H1 (cell line): ENCODE measurements at regions not wholly inside any gene's neighbourhood (a gene's known extent, or its start where the extent isn't known, plus 50 kb on each side); places are given as distances from the start of the nearest gene placed in this dataset.

Experiments used
- CTCF ChIA-PET: fragments of 300-600 bp; sonication (Branson Sonifier 250); formaldehyde crosslinking; loops from one replicate; lab custom pipeline; 2021; ENCODE audit not compliant: partially characterized antibody; lab: Charles Lee
- POLR2A ChIA-PET: fragments of 300-600 bp; sonication (Branson Sonifier 250); formaldehyde crosslinking; loops from one replicate; lab custom pipeline; 2021; ENCODE audit warnings: inconsistent platforms; ENCODE audit not compliant: partially characterized antibody; lab: Charles Lee
- DNase-seq, 2 experiments: peaks; one replicate each; pipeline versions ENCODE4 v3.0.0 to v3.0.0-alpha.2; 2010 to 2022; ENCODE audit warnings: low spot score in 2 of 2, low read depth in 1 of 2, mixed read lengths in 1 of 2
- FAIRE-seq: peaks from 2 replicates; lab custom pipeline; 2011; peaks lifted over from hg19 to GRCh38; lab: Jason Lieb, UNC
- H2AFZ ChIP-seq: 2 replicates; pipeline ENCODE4 v1.8.1; 2012; ENCODE audit warnings: low read length, inconsistent platforms
- H2AK5ac ChIP-seq: 2 replicates; pipeline ENCODE4 v1.6.1; 2013; ENCODE audit warnings: low read depth, low read length
- H2BK120ac ChIP-seq: replicated peaks from 2 replicates; pipeline ENCODE3; 2013; ENCODE audit warnings: low read depth, low read length, inconsistent platforms
- H2BK12ac ChIP-seq: 2 replicates; pipeline ENCODE4 v1.6.1; 2013; ENCODE audit warnings: low read depth, low read length
- H2BK15ac ChIP-seq: 2 replicates; pipeline ENCODE4 v1.6.1; 2013; ENCODE audit warnings: low read length
- H2BK20ac ChIP-seq: 2 replicates; pipeline ENCODE4 v1.6.1; 2013; ENCODE audit warnings: low read length
- H2BK5ac ChIP-seq: 2 replicates; pipeline ENCODE4 v1.6.1; 2013; ENCODE audit warnings: low read depth, low read length
- H3K14ac ChIP-seq: 2 replicates; pipeline ENCODE4 v1.6.1; 2013; ENCODE audit warnings: inconsistent platforms; ENCODE audit not compliant: insufficient read length
- H3K18ac ChIP-seq: 2 replicates; pipeline ENCODE4 v1.6.1; 2013; ENCODE audit warnings: low read length; ENCODE audit errors: extremely low read depth
- H3K23ac ChIP-seq: 2 replicates; pipeline ENCODE4 v1.6.1; 2013; ENCODE audit warnings: inconsistent platforms; ENCODE audit not compliant: insufficient read length
- H3K23me2 ChIP-seq: 2 replicates; pipeline ENCODE4 v1.6.1; 2013; ENCODE audit warnings: low read depth, low read length
- H3K27ac ChIP-seq: 2 replicates; pipeline ENCODE4 v1.6.1; 2011; ENCODE audit warnings: low read depth, low read length, inconsistent platforms
- H3K27me3 ChIP-seq, 4 experiments: replicated peaks in 1 of 4; 1 replicate in 1 of 4; 2 replicates in 3 of 4; pipeline versions ENCODE4 v1.6.1 to v1.8.1; 2011 to 2013; ENCODE audit warnings: low read length in 3 of 4, mild to moderate bottlenecking in 3 of 4, inconsistent platforms in 2 of 4, mixed read lengths in 2 of 4, moderate library complexity in 1 of 4; ENCODE audit not compliant: control insufficient read depth in 3 of 4, insufficient read depth in 3 of 4; ENCODE audit errors: extremely low read depth in 1 of 4
- H3K36me3 ChIP-seq, 4 experiments: 2 replicates each; pipeline versions ENCODE4 v1.6.1 to v1.8.1; 2011 to 2013; ENCODE audit warnings: mild to moderate bottlenecking in 4 of 4, low read length in 3 of 4, moderate library complexity in 2 of 4, control low read depth in 1 of 4, inconsistent platforms in 1 of 4; ENCODE audit not compliant: insufficient read depth in 4 of 4, control insufficient read depth in 2 of 4
- H3K4ac ChIP-seq: replicated peaks from 2 replicates; pipeline ENCODE3; 2013; ENCODE audit warnings: low read length, low read depth, mixed read lengths, inconsistent platforms; ENCODE audit not compliant: insufficient read length
- H3K4me1 ChIP-seq, 4 experiments: replicated peaks in 1 of 4; 1 replicate in 1 of 4; 2 replicates in 3 of 4; pipeline versions ENCODE4 v1.6.1 to v1.8.1; 2011 to 2013; ENCODE audit warnings: low read length in 3 of 4, inconsistent platforms in 2 of 4, mixed read lengths in 1 of 4; ENCODE audit not compliant: insufficient read depth in 4 of 4, control insufficient read depth in 3 of 4
- H3K4me2 ChIP-seq, 2 experiments: 2 replicates each; pipeline versions ENCODE4 v1.6.1 to v1.8.1; 2011 to 2013; ENCODE audit warnings: low read depth in 2 of 2, low read length in 2 of 2, control low read depth in 1 of 2, inconsistent platforms in 1 of 2, mild to moderate bottlenecking in 1 of 2; ENCODE audit not compliant: insufficient read depth in 1 of 2
- H3K4me3 ChIP-seq, 4 experiments: fragments of 200-600, 300-600 bp in 1 of 4; sonication (generic), shearing (Covaris generic), sonication (Bioruptor Twin) in 1 of 4; 2 replicates each; pipeline versions ENCODE4 v1.5.1 to v1.8.1; 2011 to 2016; ENCODE audit warnings: low read length in 4 of 4, low read depth in 3 of 4, control low read depth in 2 of 4, inconsistent platforms in 2 of 4, mild to moderate bottlenecking in 2 of 4, mixed read lengths in 1 of 4, moderate library complexity in 1 of 4; ENCODE audit not compliant: insufficient read depth in 2 of 4; ENCODE audit errors: extremely low read depth in 1 of 4
- H3K56ac ChIP-seq: replicated peaks from 2 replicates; pipeline ENCODE3; 2013; ENCODE audit warnings: low read depth, mild to moderate bottlenecking, mixed read lengths, low read length, inconsistent platforms; ENCODE audit not compliant: insufficient read length
- H3K79me1 ChIP-seq: 2 replicates; pipeline ENCODE4 v1.6.1; 2013; ENCODE audit warnings: low read depth, low read length, control low read depth
- H3K79me2 ChIP-seq, 2 experiments: 2 replicates each; pipeline versions ENCODE4 v1.6.1 to v1.8.1; 2012 to 2013; ENCODE audit warnings: low read length in 2 of 2, mild to moderate bottlenecking in 2 of 2, inconsistent platforms in 1 of 2; ENCODE audit not compliant: insufficient read depth in 2 of 2, control insufficient read depth in 1 of 2
- H3K9ac ChIP-seq, 4 experiments: replicated peaks in 1 of 4; 1 replicate in 1 of 4; 2 replicates in 3 of 4; pipeline versions ENCODE4 v1.6.1 to v1.8.1; 2011 to 2013; ENCODE audit warnings: low read depth in 3 of 4, low read length in 3 of 4, control low read depth in 2 of 4, mild to moderate bottlenecking in 2 of 4, moderate library complexity in 2 of 4, inconsistent platforms in 1 of 4; ENCODE audit errors: extremely low read depth in 1 of 4
- H3K9me3 ChIP-seq, 2 experiments: 2 replicates each; pipeline versions ENCODE4 v1.6.1 to v1.8.1; 2012 to 2013; ENCODE audit warnings: mild to moderate bottlenecking in 2 of 2, moderate library complexity in 2 of 2, control low read depth in 1 of 2, inconsistent platforms in 1 of 2, low read depth in 1 of 2, low read length in 1 of 2, mixed read lengths in 1 of 2; ENCODE audit not compliant: insufficient read depth in 2 of 2
- H4K20me1 ChIP-seq, 2 experiments: replicated peaks in 1 of 2; 2 replicates each; pipeline versions ENCODE3 to v1.8.1; 2011 to 2013; ENCODE audit warnings: inconsistent platforms in 2 of 2, low read length in 2 of 2, mild to moderate bottlenecking in 1 of 2; ENCODE audit not compliant: insufficient read depth in 2 of 2, control insufficient read depth in 1 of 2
- H4K5ac ChIP-seq: 2 replicates; pipeline ENCODE4 v1.6.1; 2013; ENCODE audit warnings: low read length, low read depth, mixed read lengths, inconsistent platforms; ENCODE audit not compliant: insufficient read length
- H4K8ac ChIP-seq: 2 replicates; pipeline ENCODE4 v1.8.0; 2013; ENCODE audit warnings: mild to moderate bottlenecking, moderate library complexity, low read length, inconsistent platforms; ENCODE audit not compliant: insufficient read depth; ENCODE audit errors: extremely low read depth
- H4K91ac ChIP-seq: replicated peaks from 2 replicates; pipeline ENCODE3; 2013; ENCODE audit warnings: low read length, mixed read lengths, inconsistent platforms; ENCODE audit not compliant: insufficient read length
- BRCA1 ChIP-seq: IDR thresholded peaks from 2 replicates; pipeline ENCODE4 v1.6.1; 2012; ENCODE audit warnings: low read depth, low read length, improper control_type of control experiment
- CHD2 ChIP-seq: IDR thresholded peaks from 2 replicates; pipeline ENCODE4 v1.6.1; 2012; ENCODE audit warnings: low read length, improper control_type of control experiment
- KDM5A ChIP-seq: fragments of 200-600 bp; IDR thresholded peaks from 2 replicates; pipeline ENCODE4 v1.7.1; 2012; ENCODE audit warnings: mild to moderate bottlenecking, low read length, inconsistent platforms, mixed read lengths
- PHF8 ChIP-seq: fragments of 200-600 bp; sonication (generic); conservative IDR thresholded peaks from 2 replicates; pipeline ENCODE4 v1.7.1; 2012; ENCODE audit warnings: low read depth, mild to moderate bottlenecking, inconsistent platforms, low read length, moderate library complexity
- RFX5 ChIP-seq: IDR thresholded peaks from 2 replicates; pipeline ENCODE4 v1.6.1; 2011; ENCODE audit warnings: low read depth, low read length, improper control_type of control experiment, borderline replicate concordance
- TAF7 ChIP-seq: optimal IDR thresholded peaks from 2 replicates; pipeline ENCODE3; 2011; ENCODE audit warnings: low read depth, mild to moderate bottlenecking, inconsistent platforms, low read length, moderate library complexity, borderline replicate concordance
- WGBS, 2 experiments: shearing (Covaris generic) in 1 of 2; methylation state at CpG; one replicate each; pipeline versions ENCODE4 v1.1.6 to v1.1.7; 2013 to 2015; ENCODE audit warnings: low lambda C conversion rate in 2 of 2, mixed read lengths in 2 of 2, inconsistent platforms in 1 of 2, low coverage in 1 of 2, missing lambda C conversion rate in 1 of 2; ENCODE audit not compliant: insufficient replicate concordance in 2 of 2, insufficient coverage in 1 of 2, insufficient read length in 1 of 2; ENCODE audit errors: extremely low coverage in 1 of 2, missing lambda C conversion rate in 1 of 2; 5-methylcytosine and 5-hydroxymethylcytosine counted together

DNA sequence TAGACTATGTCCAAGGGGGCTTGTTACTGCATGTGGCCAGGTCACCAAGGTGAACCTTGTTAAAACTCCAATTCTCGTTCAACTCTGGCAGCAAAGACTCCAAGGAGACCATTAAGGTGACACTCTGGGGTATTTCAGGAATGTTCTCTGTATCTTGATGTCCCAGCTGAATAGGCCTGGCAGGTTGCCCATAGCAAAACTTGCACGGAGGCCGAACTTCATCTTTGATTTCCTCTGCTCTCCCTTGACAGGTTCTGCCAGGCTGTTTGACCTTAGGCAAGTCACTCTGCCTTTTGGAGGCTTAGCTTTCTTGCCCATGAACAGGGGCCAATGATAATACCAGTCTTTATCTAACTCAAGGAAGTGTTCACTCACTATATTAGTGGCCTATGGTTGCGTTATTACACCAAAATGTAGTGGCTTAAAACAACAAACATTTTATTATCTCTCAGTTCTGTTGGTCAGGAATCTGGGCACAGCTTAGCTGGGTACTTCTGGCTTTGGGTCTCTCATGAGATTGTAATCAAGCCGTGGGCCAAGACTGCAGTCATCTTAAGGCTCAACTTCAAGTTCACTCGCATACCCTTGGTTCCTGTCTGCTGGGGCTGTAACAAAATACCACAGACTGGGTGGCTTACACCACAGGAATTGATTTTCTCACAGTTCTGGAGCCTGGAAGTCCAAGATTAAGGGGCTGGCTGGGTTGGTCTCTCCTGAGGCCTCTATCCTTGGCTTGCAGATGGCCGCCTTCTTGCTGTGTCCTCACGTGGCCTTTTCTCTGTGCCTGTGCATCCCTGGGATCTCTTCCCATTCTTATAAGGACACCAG lies 168.5 kb downstream of the UTP18 start:
- ChIA-PET CTCF (interaction anchor here (0.7 to 1.0 kb wide), 4 partner anchors 9 to 104 kb away, joined by 3 read pairs; no protein-coding TSS in a partner anchor), POLR2A (no interaction called here)
- no peak overlapping the region for H2AK5ac ChIP-seq
- no peaks in the 10 kb centered on the region for H3K79me2 ChIP-seq
- 86% methylated on average over 8 of the region's 8 CpGs; no CpG with 5 or more reads in 1 of the 2 experiments for WGBS, 2 experiments
- no peak overlapping the region for H3K23ac ChIP-seq
- H3K23me2 ChIP-seq, result no peaks in the 10 kb centered on the region
- H2AFZ ChIP-seq, result no peak overlapping the region
- TF ChIP-seq BRCA1 (no peak), CHD2 (no peak), PHF8 (no peak), TAF7 (no peak), KDM5A (no peak), RFX5 (no peak)
- no peaks in the 10 kb centered on the region for H3K27me3 ChIP-seq
- H3K56ac ChIP-seq, result no peak overlapping the region
- no peak overlapping the region for H2BK120ac ChIP-seq
- H3K14ac ChIP-seq, result no peak overlapping the region
- H4K20me1 ChIP-seq, result no peaks in the 10 kb centered on the region
- peaks cover 6 to 10% of the 10 kb centered on the region in 2 experiments; a peak in 1 of 4 replicates for H3K9me3 ChIP-seq
- no peak overlapping the region for H4K8ac ChIP-seq
- no peaks in the 10 kb centered on the region for H3K36me3 ChIP-seq
- H4K5ac ChIP-seq, result no peak overlapping the region
- H3K18ac ChIP-seq, result no peak overlapping the region
- no peak overlapping the region for H2BK5ac ChIP-seq
- no peak overlapping the region for H2BK20ac ChIP-seq
- H3K9ac ChIP-seq, result no peak overlapping the region
- FAIRE-seq, result no peak
- H3K4ac ChIP-seq, result no peak overlapping the region
- no peak for DNase-seq
- peaks cover 0 to 3% (median 0%) of the 10 kb centered on the region in 4 experiments; a peak in 1 of 7 replicates for H3K4me1 ChIP-seq
- H3K79me1 ChIP-seq, result no peaks in the 10 kb centered on the region
- no peak overlapping the region for H4K91ac ChIP-seq
- H2BK15ac ChIP-seq, result no peak overlapping the region
- H3K27ac ChIP-seq, result no peak overlapping the region
- H2BK12ac ChIP-seq, result no peak overlapping the region
- H3K4me3 ChIP-seq, result no peak overlapping the region
- H3K4me2 ChIP-seq, result no peak overlapping the region
